ENCODE measurements at regions not wholly inside any gene's neighbourhood (a gene's known extent, or its start where the extent isn't known, plus 50 kb on each side); places are given as distances from the start of the nearest gene placed in this dataset.

- Histone ChIP-seq H3K27me3 (ENCODE audit: insufficient read depth, low read length) (peaks cover 5% of the 10 kb centered on the region; the same call in 1 of the 2 replicates), H3K4me3 (replicated peaks in 1 of 2; ENCODE audit: low read depth in 1 of 2, low read length in 2 of 2) (no peak overlapping the region), H3K9me3 (ENCODE audit: control insufficient read depth in 1 of 2, insufficient read depth in 1 of 2, low read depth in 1 of 2, low read length in 2 of 2) (no peaks in the 10 kb centered on the region), H3K4me2 (ENCODE audit: low read length) (no peak overlapping the region), H3K9ac (ENCODE audit: low read length) (no peak overlapping the region), H3K4me1 (ENCODE audit: control insufficient read depth in 1 of 2, insufficient read depth in 2 of 2, low read length in 2 of 2) (no peaks in the 10 kb centered on the region), H3K36me3 (ENCODE audit: control insufficient read depth in 1 of 2, insufficient read depth in 2 of 2, low read length in 2 of 2) (no peaks in the 10 kb centered on the region), H4K20me1 (ENCODE audit: insufficient read depth) (no peaks in the 10 kb centered on the region), H3K27ac (ENCODE audit: low read depth, low read length) (no peak overlapping the region), H3K79me2 (ENCODE audit: insufficient read depth, low read length) (no peaks in the 10 kb centered on the region), H3K9me2 (ENCODE audit: insufficient read depth) (no peaks in the 10 kb centered on the region), H2AFZ (ENCODE audit: low read depth, low read length, poor library complexity, severe bottlenecking) (no peak overlapping the region)
- ATAC-seq, result no peak
- intact Hi-C loops (cut with micrococcal nuclease), result no loop called here
- RAD21 ChIA-PET (ENCODE audit: low non-redundant PET in 1 of 2, low total read pairs in 2 of 2, uncharacterized antibody in 2 of 2, unreplicated experiment in 2 of 2), result interaction anchor here in 1 of 2 experiments (0.6 kb wide), 1 partner anchor 150 kb away, joined by 3 read pairs; no protein-coding TSS in a partner anchor
- POLR2A ChIA-PET, result no interaction called here
- no peak for TF ChIP-seq ZFX (IDR thresholded peaks at IDR 0.05)
- TF ChIP-seq SIN3A (IDR thresholded peaks at IDR 0.05; ENCODE audit: low read depth), result no peak
- TF ChIP-seq ELF1 (IDR thresholded peaks at IDR 0.05; ENCODE audit: borderline replicate concordance, low read depth), result no peak
- no peak for TF ChIP-seq EGR1 (IDR thresholded peaks at IDR 0.05; ENCODE audit: low read depth)
- TF ChIP-seq POLR2AphosphoS5 (IDR thresholded peaks at IDR 0.05; ENCODE audit: low read depth, low read length), result no peak
- no peak for TF ChIP-seq MAX (IDR thresholded peaks at IDR 0.05)
- TF ChIP-seq SP1 (IDR thresholded peaks at IDR 0.05; ENCODE audit: low read depth), result no peak
- no peak for TF ChIP-seq EZH2phosphoT487 (IDR thresholded peaks at IDR 0.05; ENCODE audit: borderline replicate concordance)
- no peak for TF ChIP-seq CEBPB (IDR thresholded peaks at IDR 0.05; ENCODE audit: low read depth)
- TF ChIP-seq CTCF (IDR thresholded peaks at IDR 0.05 in 2 of 3, conservative IDR thresholded peaks at IDR 0.05 in 1 of 3; ENCODE audit: borderline replicate concordance in 1 of 3, insufficient read depth in 1 of 3, low read depth in 2 of 3, low read length in 2 of 3), result no peak
- no peak for TF ChIP-seq JUND (IDR thresholded peaks at IDR 0.05)
- no peak for TF ChIP-seq ATF3 (IDR thresholded peaks at IDR 0.05)
- no TSS peak for BruUV-seq (replicated peaks)
- CTCF ChIA-PET, result no interaction called here
- no peak for DNase-seq (ENCODE audit: low read depth, low spot score)
Measured at GRCh38 chr17:15006421-15007128, 258.6 kb downstream of the PMP22 start.
